Stimulated activated memory B cell treated with anti-CD40 and anti-IgM and Interleukin-4, amounts not matched to agents 10 μg/mL and 1 μg/mL and 100 μg/mL, for 72 hours (primary cell): ENCODE measurements at regions not wholly inside any gene's neighbourhood (a gene's known extent, or its start where the extent isn't known, plus 50 kb on each side); places are given as distances from the start of the nearest gene placed in this dataset.
"Not testable (repeated sequence)": the region's sequence is repeated elsewhere in the genome, so short reads cannot be mapped to it uniquely, and the experiment has no call there.

Source experiments
- ATAC-seq: fragments of 150-1000 bp; cut with Tn5 transposase; 2 replicates; pipeline ENCODE4 v1.10.0; 2021
- H3K27ac Mint-ChIP-seq: one replicate; pipeline ENCODE4 v1.8.0; 2022; ENCODE audit warnings: mild to moderate bottlenecking, mixed read lengths
- H3K27me3 Mint-ChIP-seq: one replicate; pipeline ENCODE4 v1.8.0; 2022; ENCODE audit warnings: mixed read lengths
- H3K36me3 Mint-ChIP-seq: one replicate; pipeline ENCODE4 v1.8.0; 2022; ENCODE audit warnings: mixed read lengths
- H3K4me1 Mint-ChIP-seq: one replicate; pipeline ENCODE4 v1.8.0; 2022; ENCODE audit warnings: mixed read lengths
- H3K4me3 Mint-ChIP-seq: one replicate; pipeline ENCODE4 v1.8.0; 2022; ENCODE audit warnings: mild to moderate bottlenecking, moderate library complexity, mixed read lengths
- H3K9me3 Mint-ChIP-seq: one replicate; pipeline ENCODE4 v1.8.0; 2022; ENCODE audit warnings: mixed read lengths

DNA sequence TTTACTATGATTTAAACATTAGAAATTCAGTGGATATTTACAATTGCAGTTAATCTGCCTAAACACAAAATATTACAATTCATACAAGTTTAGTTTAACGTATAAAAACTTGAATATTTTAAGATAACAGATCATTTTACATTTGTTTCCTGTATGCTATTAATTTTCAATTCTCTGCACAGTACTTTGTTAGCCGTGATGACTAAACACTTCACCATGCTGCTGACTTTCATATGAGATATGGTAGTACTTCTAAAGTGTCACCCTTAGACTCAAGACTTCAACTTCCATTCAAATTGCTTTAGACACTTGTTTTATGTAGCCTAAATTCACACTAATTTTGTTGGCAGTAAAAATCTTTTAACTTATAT is 1646.4 kb upstream of the ADGRL3 start:
- H3K27me3 Mint-ChIP-seq, result no peaks in the 10 kb centered on the region
- H3K4me3 Mint-ChIP-seq, result no peak overlapping the region
- H3K36me3 Mint-ChIP-seq, result no peaks in the 10 kb centered on the region
- H3K4me1 Mint-ChIP-seq, result no peaks in the 10 kb centered on the region
- H3K9me3 Mint-ChIP-seq, result peaks cover 18% of the 10 kb centered on the region
- ATAC-seq, result no peak
- H3K27ac Mint-ChIP-seq, result no peak overlapping the region

- H3K4me1 Mint-ChIP-seq, H3K4me3 Mint-ChIP-seq, H3K27me3 Mint-ChIP-seq, ATAC-seq, H3K27ac Mint-ChIP-seq, H3K36me3 Mint-ChIP-seq: not testable (repeated sequence)
- peaks cover 14% of the 10 kb centered on the region for H3K9me3 Mint-ChIP-seq
Observed at GRCh38 chr4:59556191-59556590, 1643.9 kb upstream of the ADGRL3 start.

GRCh38 chr4:59560141-59560648 is 1639.9 kb upstream of the ADGRL3 start:
- not testable (repeated sequence) for H3K36me3 Mint-ChIP-seq, H3K9me3 Mint-ChIP-seq, H3K27me3 Mint-ChIP-seq, H3K27ac Mint-ChIP-seq, H3K4me1 Mint-ChIP-seq, H3K4me3 Mint-ChIP-seq, ATAC-seq

GRCh38 chr4:59565836-59566235 is 1634.3 kb upstream of the ADGRL3 start:
- no peaks in the 10 kb centered on the region for H3K27me3 Mint-ChIP-seq
- ATAC-seq, result no peak
- H3K4me3 Mint-ChIP-seq, result no peak overlapping the region
- no peak overlapping the region for H3K27ac Mint-ChIP-seq
- no peaks in the 10 kb centered on the region for H3K9me3 Mint-ChIP-seq
- no peaks in the 10 kb centered on the region for H3K4me1 Mint-ChIP-seq
- H3K36me3 Mint-ChIP-seq, result no peaks in the 10 kb centered on the region

GRCh38 chr4:59570860-59571476 is 1629.2 kb upstream of the ADGRL3 start:
- H3K27ac Mint-ChIP-seq, result no peak overlapping the region
- no peaks in the 10 kb centered on the region for H3K27me3 Mint-ChIP-seq
- no peaks in the 10 kb centered on the region for H3K4me1 Mint-ChIP-seq
- ATAC-seq, result no peak
- no peaks in the 10 kb centered on the region for H3K36me3 Mint-ChIP-seq
- no peak overlapping the region for H3K4me3 Mint-ChIP-seq
- H3K9me3 Mint-ChIP-seq, result no peaks in the 10 kb centered on the region

GRCh38 chr4:59571805-59572430 is 1628.2 kb upstream of the ADGRL3 start:
- no peaks in the 10 kb centered on the region for H3K36me3 Mint-ChIP-seq
- H3K4me1 Mint-ChIP-seq, result no peaks in the 10 kb centered on the region
- H3K27me3 Mint-ChIP-seq, result no peaks in the 10 kb centered on the region
- no peak for ATAC-seq
- no peak overlapping the region for H3K4me3 Mint-ChIP-seq
- H3K9me3 Mint-ChIP-seq, result no peaks in the 10 kb centered on the region
- H3K27ac Mint-ChIP-seq, result no peak overlapping the region

DNA sequence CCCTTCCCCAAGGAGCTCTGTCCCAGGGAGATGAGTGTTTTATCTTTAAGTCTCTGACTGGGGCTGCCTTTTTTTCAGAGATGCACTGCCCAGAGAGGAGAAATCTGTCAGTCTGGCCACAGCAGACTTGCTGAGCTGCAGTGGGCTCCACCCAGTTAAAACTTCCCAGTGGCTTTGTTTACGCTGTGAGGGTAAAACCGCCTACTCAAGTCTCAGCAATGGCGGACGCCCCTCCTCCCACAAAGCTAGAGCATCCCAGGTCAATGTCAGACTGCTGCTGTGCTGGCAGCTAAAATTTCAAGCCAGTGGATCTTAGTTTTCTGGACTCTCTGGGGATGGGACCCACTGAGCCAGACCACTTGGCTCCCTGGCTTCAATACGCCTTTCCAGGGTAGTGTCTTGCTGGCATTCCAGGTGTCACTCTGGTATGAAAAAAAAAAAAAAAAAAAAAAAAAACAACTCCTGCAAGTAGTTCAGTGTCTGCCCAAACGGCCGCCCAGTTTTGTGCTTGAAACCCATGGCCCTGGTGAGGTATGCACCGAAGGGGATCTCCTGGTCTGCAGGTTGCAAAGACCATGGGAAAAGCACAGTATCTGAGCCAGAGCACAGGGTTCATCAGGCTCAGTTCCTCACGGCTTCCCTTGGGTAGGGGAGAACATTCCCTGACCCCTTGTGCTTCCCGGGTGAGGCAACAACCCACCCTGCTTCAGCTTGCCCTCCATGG is 1616.1 kb upstream of the ADGRL3 start:
- no peak for ATAC-seq
- Mint-ChIP-seq H3K4me1 (no peaks in the 10 kb centered on the region), H3K9me3 (peaks cover 10% of the 10 kb centered on the region), H3K27ac (no peak overlapping the region), H3K36me3 (no peaks in the 10 kb centered on the region), H3K27me3 (no peaks in the 10 kb centered on the region), H3K4me3 (no peak overlapping the region)

- no peaks in the 10 kb centered on the region for H3K27me3 Mint-ChIP-seq
- H3K27ac Mint-ChIP-seq, result no peak overlapping the region
- no peaks in the 10 kb centered on the region for H3K4me1 Mint-ChIP-seq
- no peak overlapping the region for H3K4me3 Mint-ChIP-seq
- no peaks in the 10 kb centered on the region for H3K36me3 Mint-ChIP-seq
- no peak for ATAC-seq
- peaks cover 10% of the 10 kb centered on the region for H3K9me3 Mint-ChIP-seq
Observed at GRCh38 chr4:59597536-59598329, 1602.4 kb upstream of the ADGRL3 start.

GRCh38 chr4:59598330-59598618 is 1601.9 kb upstream of the ADGRL3 start:
- no peaks in the 10 kb centered on the region for H3K27me3 Mint-ChIP-seq
- H3K36me3 Mint-ChIP-seq, result no peaks in the 10 kb centered on the region
- no peak overlapping the region for H3K27ac Mint-ChIP-seq
- H3K9me3 Mint-ChIP-seq, result peaks cover 10% of the 10 kb centered on the region
- no peaks in the 10 kb centered on the region for H3K4me1 Mint-ChIP-seq
- ATAC-seq, result no peak
- no peak overlapping the region for H3K4me3 Mint-ChIP-seq

GRCh38 chr4:59608466-59608865 is 1591.7 kb upstream of the ADGRL3 start:
- Mint-ChIP-seq H3K9me3 (peaks cover 3% of the 10 kb centered on the region), H3K36me3 (no peaks in the 10 kb centered on the region), H3K27me3 (no peaks in the 10 kb centered on the region), H3K4me3 (no peak overlapping the region), H3K4me1 (no peaks in the 10 kb centered on the region), H3K27ac (no peak overlapping the region)
- ATAC-seq, result no peak

- no peak overlapping the region for H3K27ac Mint-ChIP-seq
- no peak for ATAC-seq
- H3K4me1 Mint-ChIP-seq, result no peaks in the 10 kb centered on the region
- no peak overlapping the region for H3K4me3 Mint-ChIP-seq
- H3K9me3 Mint-ChIP-seq, result peaks cover 6% of the 10 kb centered on the region
- H3K36me3 Mint-ChIP-seq, result no peaks in the 10 kb centered on the region
- H3K27me3 Mint-ChIP-seq, result no peaks in the 10 kb centered on the region
Observed at GRCh38 chr4:59612235-59612634, 1587.9 kb upstream of the ADGRL3 start.

GRCh38 chr4:59615316-59615715 is 1584.8 kb upstream of the ADGRL3 start:
- no peaks in the 10 kb centered on the region for H3K36me3 Mint-ChIP-seq
- H3K4me3 Mint-ChIP-seq, result no peak overlapping the region
- ATAC-seq, result no peak
- no peaks in the 10 kb centered on the region for H3K27me3 Mint-ChIP-seq
- H3K27ac Mint-ChIP-seq, result no peak overlapping the region
- H3K9me3 Mint-ChIP-seq, result peaks cover 6% of the 10 kb centered on the region
- H3K4me1 Mint-ChIP-seq, result no peaks in the 10 kb centered on the region

- no peaks in the 10 kb centered on the region for H3K27me3 Mint-ChIP-seq
- no peak overlapping the region for H3K27ac Mint-ChIP-seq
- no peak overlapping the region for H3K4me3 Mint-ChIP-seq
- peaks cover 5% of the 10 kb centered on the region for H3K9me3 Mint-ChIP-seq
- ATAC-seq, result no peak
- no peaks in the 10 kb centered on the region for H3K4me1 Mint-ChIP-seq
- no peaks in the 10 kb centered on the region for H3K36me3 Mint-ChIP-seq
Observed at GRCh38 chr4:59629348-59629747, 1570.8 kb upstream of the ADGRL3 start.

DNA sequence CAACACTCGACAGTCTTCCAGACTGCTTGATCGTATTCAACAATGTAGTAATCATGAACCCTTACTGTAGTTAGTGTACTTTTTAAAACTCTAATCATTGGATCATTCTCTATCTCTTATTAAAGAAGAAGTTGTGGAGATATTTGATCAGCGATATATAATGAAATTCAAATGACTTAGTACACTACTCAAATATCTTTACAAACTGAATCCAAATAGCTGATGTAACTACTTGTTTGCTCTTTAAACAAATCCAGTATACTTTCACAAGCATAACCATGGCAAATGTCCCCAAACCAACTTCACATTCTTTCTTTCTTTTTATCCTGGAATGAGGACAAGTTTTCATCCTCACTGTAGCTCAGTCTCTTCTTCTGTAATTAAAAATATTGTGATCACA is 1569.9 kb upstream of the ADGRL3 start:
- Mint-ChIP-seq H3K27ac (no peak overlapping the region), H3K4me3 (no peak overlapping the region), H3K4me1 (no peaks in the 10 kb centered on the region), H3K36me3 (no peaks in the 10 kb centered on the region), H3K27me3 (no peaks in the 10 kb centered on the region), H3K9me3 (peaks cover 5% of the 10 kb centered on the region)
- ATAC-seq, result no peak

DNA sequence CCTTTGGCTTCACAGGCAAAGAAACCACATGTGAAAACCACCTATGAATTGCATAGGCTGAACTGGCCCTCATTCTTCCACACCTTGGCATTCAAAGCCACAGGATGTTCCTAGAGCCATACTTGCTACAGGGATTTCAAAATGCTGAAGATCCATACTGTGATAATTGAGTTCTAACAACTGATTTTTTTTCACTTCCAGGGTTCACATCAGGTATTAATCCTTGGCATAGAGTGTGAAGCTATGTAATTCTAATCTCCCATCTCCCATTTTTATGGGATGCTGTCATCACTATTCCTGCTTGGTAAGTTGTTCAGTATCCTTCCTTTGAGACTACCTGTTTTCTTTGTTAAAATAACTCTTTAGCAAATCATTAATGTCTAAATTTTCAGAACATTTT is 1569.2 kb upstream of the ADGRL3 start:
- Mint-ChIP-seq H3K4me3 (no peak overlapping the region), H3K27me3 (no peaks in the 10 kb centered on the region), H3K4me1 (no peaks in the 10 kb centered on the region), H3K9me3 (peaks cover 5% of the 10 kb centered on the region), H3K27ac (no peak overlapping the region), H3K36me3 (no peaks in the 10 kb centered on the region)
- no peak for ATAC-seq
